K562 (cell line): ENCODE measurements at regions not wholly inside any gene's neighbourhood (a gene's known extent, or its start where the extent isn't known, plus 50 kb on each side); places are given as distances from the start of the nearest gene placed in this dataset.

Experiments
- ATAC-seq: fragments of 200-7000 bp; cut with Tn5 transposase; 3 replicates; pipeline ENCODE4 v1.9.1; 2020; ENCODE audit warnings: moderate library complexity
- BruUV-seq: library from RNA; stranded (reverse); fragments of 400-500 nt; replicated peaks from 2 replicates; lab custom pipeline; 2021; lab: Mats Ljungman, UMichigan
- CTCF ChIA-PET: fragments of 300-600 bp; formaldehyde crosslinking; extraction: SDS; loops from one replicate; lab custom pipeline; 2021; ENCODE audit warnings: low intra/inter-chr PET ratio; lab: Yijun Ruan, JAX
- POLR2A ChIA-PET: fragments of 300-600, 350-650 bp; sonication (Branson Sonifier 250); formaldehyde crosslinking; extraction: SDS; loops from one replicate; lab custom pipeline; 2021; ENCODE audit warnings: antibody characterized with exemption, inconsistent platforms; lab: Yijun Ruan, JAX
- DNase-seq, 4 experiments: peaks; one replicate each; pipeline versions ENCODE4 v3.0.0 to v3.0.0-alpha.2; 2011 to 2018; ENCODE audit warnings: low spot score in 3 of 4, mixed read lengths in 3 of 4; ENCODE audit errors: extremely low read depth in 1 of 4
- FAIRE-seq: peaks from 2 replicates; lab custom pipeline; 2011; peaks lifted over from hg19 to GRCh38; lab: Jason Lieb, UNC
- H2AFZ ChIP-seq: 2 replicates; pipeline ENCODE4 v1.6.0; 2011; ENCODE audit warnings: low read depth, low read length, control low read depth, inconsistent platforms
- H3K27ac ChIP-seq: fragments of 200-600 bp; 3 replicates; pipeline ENCODE4 v1.8.0; 2011; ENCODE audit warnings: low read depth, mild to moderate bottlenecking, control low read depth, inconsistent platforms, low read length, moderate library complexity, mixed read lengths; ENCODE audit errors: extremely low read depth
- H3K27me3 ChIP-seq, 2 experiments: fragments of 300-600 bp in 1 of 2; 2 replicates in 1 of 2; 3 replicates in 1 of 2; pipeline versions ENCODE4 v1.6.0 to v1.8.0; 2011; ENCODE audit warnings: inconsistent platforms in 2 of 2, low read length in 2 of 2, mild to moderate bottlenecking in 1 of 2, mixed read lengths in 1 of 2, moderate library complexity in 1 of 2; ENCODE audit not compliant: control insufficient read depth in 2 of 2, insufficient read depth in 2 of 2
- H3K36me3 ChIP-seq: fragments of 300-600 bp; 3 replicates; pipeline ENCODE4 v1.8.0; 2011; ENCODE audit warnings: mild to moderate bottlenecking, low read length, inconsistent platforms; ENCODE audit not compliant: control insufficient read depth, insufficient read depth
- H3K4me1 ChIP-seq, 2 experiments: fragments of 200-600 bp in 1 of 2; replicated peaks in 1 of 2; 2 replicates in 1 of 2; 3 replicates in 1 of 2; pipeline versions ENCODE4 v1.5.1 to v1.8.0; 2011; ENCODE audit warnings: inconsistent platforms in 2 of 2, low read length in 2 of 2, mild to moderate bottlenecking in 1 of 2, mixed read lengths in 1 of 2, moderate library complexity in 1 of 2; ENCODE audit not compliant: control insufficient read depth in 2 of 2, insufficient read depth in 2 of 2
- H3K4me2 ChIP-seq: 2 replicates; pipeline ENCODE4 v1.6.1; 2011; ENCODE audit warnings: low read length, control low read depth, inconsistent platforms, mixed read lengths; ENCODE audit not compliant: insufficient read depth
- H3K4me3 ChIP-seq: fragments of 200-600 bp; sonication (generic), shearing (Covaris generic); 2 replicates; pipeline ENCODE4 v1.5.1; 2016; ENCODE audit warnings: control low read depth, inconsistent platforms
- H3K79me2 ChIP-seq: fragments of 200-600 bp; 3 replicates; pipeline ENCODE4 v1.8.0; 2011; ENCODE audit warnings: low read length, inconsistent platforms; ENCODE audit not compliant: control insufficient read depth, insufficient read depth
- H3K9ac ChIP-seq, 2 experiments: 2 replicates each; pipeline versions ENCODE4 v1.6.0 to v1.6.1; 2011; ENCODE audit warnings: low read depth in 2 of 2, low read length in 2 of 2, control low read depth in 1 of 2, inconsistent platforms in 1 of 2, mild to moderate bottlenecking in 1 of 2, mixed read lengths in 1 of 2; ENCODE audit not compliant: insufficient read depth in 1 of 2
- H3K9me1 ChIP-seq: one replicate; pipeline ENCODE4 v1.6.0; 2011; ENCODE audit warnings: inconsistent platforms, mild to moderate bottlenecking, low read length, moderate library complexity; ENCODE audit not compliant: control insufficient read depth, insufficient read depth
- H3K9me3 ChIP-seq: replicated peaks from 2 replicates; pipeline ENCODE4 v1.5.1; 2011; ENCODE audit warnings: low read depth, low read length, inconsistent platforms; ENCODE audit not compliant: control insufficient read depth, insufficient read depth
- H4K20me1 ChIP-seq: replicated peaks from 2 replicates; pipeline ENCODE4 v1.6.1; 2011; ENCODE audit warnings: low read length, inconsistent platforms, mixed read lengths; ENCODE audit not compliant: control insufficient read depth, insufficient read depth
- CHD2 ChIP-seq: IDR thresholded peaks from 2 replicates; pipeline ENCODE4 v1.6.1; 2011; ENCODE audit warnings: low read depth, low read length
- CHD4 ChIP-seq: fragments of 200-600 bp; sonication (generic); IDR thresholded peaks from 3 replicates; pipeline ENCODE4 v1.6.1; 2012; ENCODE audit warnings: low read depth, mild to moderate bottlenecking, mixed read lengths, low read length, inconsistent platforms; ENCODE audit not compliant: insufficient read depth, insufficient replicate concordance, poor library complexity, severe bottlenecking
- GABPB2 ChIP-seq: fragments of 250-450 bp; sonication (Bioruptor Pico); conservative IDR thresholded peaks from 2 replicates; pipeline ENCODE4 v1.5.1; 2021; ENCODE audit warnings: mild to moderate bottlenecking
- GATAD2A ChIP-seq: fragments of 450-650 bp; IDR thresholded peaks from 2 replicates; pipeline ENCODE4 v1.6.1; 2017
- HMG20A ChIP-seq: fragments of 450-650 bp; formaldehyde crosslinking; conservative IDR thresholded peaks from 2 replicates; pipeline ENCODE4 v1.4.0; 2020; ENCODE audit warnings: mild to moderate bottlenecking, mixed read lengths
- KAT8 ChIP-seq: fragments of 450-650 bp; IDR thresholded peaks from 2 replicates; pipeline ENCODE4 v1.6.1; 2016; ENCODE audit warnings: low read depth, mild to moderate bottlenecking
- MCM3 ChIP-seq: fragments of 450-650 bp; IDR thresholded peaks from 2 replicates; pipeline ENCODE4 v1.6.1; 2016
- PHB ChIP-seq: fragments of 250-450 bp; sonication (Bioruptor Pico); IDR thresholded peaks from 2 replicates; pipeline ENCODE4 v1.5.0; 2021
- POLR2G ChIP-seq: fragments of 200-400 bp; formaldehyde crosslinking; IDR thresholded peaks from 2 replicates; pipeline ENCODE4 v1.6.1; 2017; ENCODE audit warnings: low read depth, mild to moderate bottlenecking, antibody characterized with exemption, low read length, moderate library complexity
- SNIP1 ChIP-seq: fragments of 450-650 bp; IDR thresholded peaks from 2 replicates; pipeline ENCODE4 v1.7.1; 2017; ENCODE audit warnings: low read depth, mild to moderate bottlenecking
- TCF7L2 ChIP-seq: fragments of 150-350 bp; IDR thresholded peaks from 2 replicates; pipeline ENCODE4 v1.6.1; 2016; ENCODE audit warnings: low read depth, mild to moderate bottlenecking, low read length, moderate library complexity
- ZFPM2 ChIP-seq: fragments of 250-450 bp; sonication (Bioruptor Pico); IDR thresholded peaks from 2 replicates; pipeline ENCODE4 v1.5.1; 2022; ENCODE audit warnings: mild to moderate bottlenecking
- ZNF143 ChIP-seq: sonication (generic); formaldehyde crosslinking; IDR thresholded peaks from 2 replicates; pipeline ENCODE4 v1.9.0; 2022; ENCODE audit warnings: mild to moderate bottlenecking, missing genetic modification reagents
- ZNF232 ChIP-seq: sonication (generic); formaldehyde crosslinking; IDR thresholded peaks from 2 replicates; pipeline ENCODE4 v1.8.0; 2022; ENCODE audit warnings: mild to moderate bottlenecking, missing genetic modification reagents
- ZNF263 ChIP-seq: sonication (generic); formaldehyde crosslinking; IDR thresholded peaks from 2 replicates; pipeline ENCODE4 v1.8.0; 2022; ENCODE audit warnings: mild to moderate bottlenecking, missing genetic modification reagents, borderline replicate concordance
- ZNF316 ChIP-seq: fragments of 450-650 bp; IDR thresholded peaks from 2 replicates; pipeline ENCODE4 v1.6.1; 2016
- ZNF444 ChIP-seq: fragments of 250-450 bp; sonication (Bioruptor Pico); IDR thresholded peaks from 2 replicates; pipeline ENCODE4 v1.4.0; 2020; ENCODE audit warnings: mild to moderate bottlenecking, moderate library complexity
- WGBS: fragments of 100-300 bp; shearing (Covaris generic); methylation state at CpG from one replicate; pipeline ENCODE4 v1.1.6; 2016; ENCODE audit warnings: low coverage, mixed read lengths; ENCODE audit not compliant: insufficient coverage; ENCODE audit errors: missing lambda C conversion rate; 5-methylcytosine and 5-hydroxymethylcytosine counted together
- in situ Hi-C: fragments of 300-500 bp; cut with MboI; formaldehyde crosslinking; loops from 4 replicates; pipeline ENCODE4 v1.15.0; 2018; ENCODE audit warnings: inconsistent platforms, mixed read lengths
- intact Hi-C: fragments of 100-400 bp; cut with micrococcal nuclease; formaldehyde crosslinking; loops from 2 replicates; pipeline ENCODE4 v1.14.2; 2022
- TF ChIP-seq, protein P1 (sequence below): sonication (generic); formaldehyde crosslinking; IDR thresholded peaks from 2 replicates; pipeline ENCODE4 v1.8.0; 2023; ENCODE audit warnings: mild to moderate bottlenecking, missing genetic modification reagents
- TF ChIP-seq, protein P2 (sequence below): sonication (generic); formaldehyde crosslinking; IDR thresholded peaks from 2 replicates; pipeline ENCODE4 v1.8.1; 2023; ENCODE audit warnings: mild to moderate bottlenecking, missing genetic modification reagents, moderate library complexity
- TF ChIP-seq, protein P3 (sequence below): fragments of 250-450 bp; sonication (Bioruptor Pico); IDR thresholded peaks from 2 replicates; pipeline ENCODE4 v1.9.0; 2021; ENCODE audit warnings: mild to moderate bottlenecking, inconsistent platforms

DNA sequence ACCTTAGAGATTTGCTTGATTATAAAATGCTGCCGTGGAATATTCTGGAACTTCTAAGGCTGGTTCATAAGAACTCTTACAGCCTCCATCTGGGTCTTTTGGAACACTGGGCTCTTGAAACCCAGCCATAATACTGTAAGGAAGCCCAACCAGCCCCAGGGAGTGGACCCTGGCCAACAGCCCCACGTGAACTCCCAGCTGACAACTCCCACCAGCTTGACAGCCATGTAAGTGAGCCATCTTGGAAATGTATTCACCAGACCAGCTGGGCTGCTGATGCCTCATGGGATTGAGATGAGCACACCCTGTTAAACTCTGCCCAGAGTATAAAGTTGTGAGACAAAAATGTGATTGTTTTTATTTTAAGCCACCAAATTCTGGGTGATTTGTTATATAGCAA is 378.7 kb upstream of the RAG2 start:
- WGBS: 0% methylated on average over 2 of the region's 2 CpGs

More for the DNA sequence above, 378.7 kb upstream of the RAG2 start:
- Histone ChIP-seq H3K27me3 (no peaks in the 10 kb centered on the region), H3K4me3 (no peak overlapping the region), H3K9me1 (no peaks in the 10 kb centered on the region), H4K20me1 (no peaks in the 10 kb centered on the region), H3K4me1 (no peaks in the 10 kb centered on the region), H3K9ac (no peak overlapping the region), H2AFZ (no peak overlapping the region), H3K4me2 (no peak overlapping the region), H3K27ac (no peak overlapping the region), H3K36me3 (no peaks in the 10 kb centered on the region), H3K79me2 (no peaks in the 10 kb centered on the region), H3K9me3 (no peaks in the 10 kb centered on the region)
- no peak for TF ChIP-seq POLR2G
- no peak for TF ChIP-seq SNIP1
- no peak for TF ChIP-seq PHB (CRISPR knock-in tag)
- TF ChIP-seq, protein P1, sequence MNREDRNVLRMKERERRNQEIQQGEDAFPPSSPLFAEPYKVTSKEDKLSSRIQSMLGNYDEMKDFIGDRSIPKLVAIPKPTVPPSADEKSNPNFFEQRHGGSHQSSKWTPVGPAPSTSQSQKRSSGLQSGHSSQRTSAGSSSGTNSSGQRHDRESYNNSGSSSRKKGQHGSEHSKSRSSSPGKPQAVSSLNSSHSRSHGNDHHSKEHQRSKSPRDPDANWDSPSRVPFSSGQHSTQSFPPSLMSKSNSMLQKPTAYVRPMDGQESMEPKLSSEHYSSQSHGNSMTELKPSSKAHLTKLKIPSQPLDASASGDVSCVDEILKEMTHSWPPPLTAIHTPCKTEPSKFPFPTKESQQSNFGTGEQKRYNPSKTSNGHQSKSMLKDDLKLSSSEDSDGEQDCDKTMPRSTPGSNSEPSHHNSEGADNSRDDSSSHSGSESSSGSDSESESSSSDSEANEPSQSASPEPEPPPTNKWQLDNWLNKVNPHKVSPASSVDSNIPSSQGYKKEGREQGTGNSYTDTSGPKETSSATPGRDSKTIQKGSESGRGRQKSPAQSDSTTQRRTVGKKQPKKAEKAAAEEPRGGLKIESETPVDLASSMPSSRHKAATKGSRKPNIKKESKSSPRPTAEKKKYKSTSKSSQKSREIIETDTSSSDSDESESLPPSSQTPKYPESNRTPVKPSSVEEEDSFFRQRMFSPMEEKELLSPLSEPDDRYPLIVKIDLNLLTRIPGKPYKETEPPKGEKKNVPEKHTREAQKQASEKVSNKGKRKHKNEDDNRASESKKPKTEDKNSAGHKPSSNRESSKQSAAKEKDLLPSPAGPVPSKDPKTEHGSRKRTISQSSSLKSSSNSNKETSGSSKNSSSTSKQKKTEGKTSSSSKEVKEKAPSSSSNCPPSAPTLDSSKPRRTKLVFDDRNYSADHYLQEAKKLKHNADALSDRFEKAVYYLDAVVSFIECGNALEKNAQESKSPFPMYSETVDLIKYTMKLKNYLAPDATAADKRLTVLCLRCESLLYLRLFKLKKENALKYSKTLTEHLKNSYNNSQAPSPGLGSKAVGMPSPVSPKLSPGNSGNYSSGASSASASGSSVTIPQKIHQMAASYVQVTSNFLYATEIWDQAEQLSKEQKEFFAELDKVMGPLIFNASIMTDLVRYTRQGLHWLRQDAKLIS (CRISPR knock-in tag): no peak
- no peak for TF ChIP-seq CHD2
- TF ChIP-seq TCF7L2: no peak
- no peak for TF ChIP-seq ZNF263 (CRISPR knock-in tag)
- no peak for TF ChIP-seq ZNF444 (CRISPR knock-in tag)
- no peak for TF ChIP-seq ZNF316
- TF ChIP-seq, protein P2, sequence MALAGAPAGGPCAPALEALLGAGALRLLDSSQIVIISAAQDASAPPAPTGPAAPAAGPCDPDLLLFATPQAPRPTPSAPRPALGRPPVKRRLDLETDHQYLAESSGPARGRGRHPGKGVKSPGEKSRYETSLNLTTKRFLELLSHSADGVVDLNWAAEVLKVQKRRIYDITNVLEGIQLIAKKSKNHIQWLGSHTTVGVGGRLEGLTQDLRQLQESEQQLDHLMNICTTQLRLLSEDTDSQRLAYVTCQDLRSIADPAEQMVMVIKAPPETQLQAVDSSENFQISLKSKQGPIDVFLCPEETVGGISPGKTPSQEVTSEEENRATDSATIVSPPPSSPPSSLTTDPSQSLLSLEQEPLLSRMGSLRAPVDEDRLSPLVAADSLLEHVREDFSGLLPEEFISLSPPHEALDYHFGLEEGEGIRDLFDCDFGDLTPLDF (CRISPR knock-in tag): no peak
- TF ChIP-seq HMG20A (CRISPR knock-in tag): no peak
- no peak for TF ChIP-seq ZNF232 (CRISPR knock-in tag)
- TF ChIP-seq CHD4: no peak
- TF ChIP-seq MCM3: no peak
- no peak for TF ChIP-seq GABPB2 (CRISPR knock-in tag)
- no peak for TF ChIP-seq ZNF143 (CRISPR knock-in tag)
- no peak for TF ChIP-seq KAT8
- TF ChIP-seq GATAD2A: no peak
- TF ChIP-seq, protein P3, sequence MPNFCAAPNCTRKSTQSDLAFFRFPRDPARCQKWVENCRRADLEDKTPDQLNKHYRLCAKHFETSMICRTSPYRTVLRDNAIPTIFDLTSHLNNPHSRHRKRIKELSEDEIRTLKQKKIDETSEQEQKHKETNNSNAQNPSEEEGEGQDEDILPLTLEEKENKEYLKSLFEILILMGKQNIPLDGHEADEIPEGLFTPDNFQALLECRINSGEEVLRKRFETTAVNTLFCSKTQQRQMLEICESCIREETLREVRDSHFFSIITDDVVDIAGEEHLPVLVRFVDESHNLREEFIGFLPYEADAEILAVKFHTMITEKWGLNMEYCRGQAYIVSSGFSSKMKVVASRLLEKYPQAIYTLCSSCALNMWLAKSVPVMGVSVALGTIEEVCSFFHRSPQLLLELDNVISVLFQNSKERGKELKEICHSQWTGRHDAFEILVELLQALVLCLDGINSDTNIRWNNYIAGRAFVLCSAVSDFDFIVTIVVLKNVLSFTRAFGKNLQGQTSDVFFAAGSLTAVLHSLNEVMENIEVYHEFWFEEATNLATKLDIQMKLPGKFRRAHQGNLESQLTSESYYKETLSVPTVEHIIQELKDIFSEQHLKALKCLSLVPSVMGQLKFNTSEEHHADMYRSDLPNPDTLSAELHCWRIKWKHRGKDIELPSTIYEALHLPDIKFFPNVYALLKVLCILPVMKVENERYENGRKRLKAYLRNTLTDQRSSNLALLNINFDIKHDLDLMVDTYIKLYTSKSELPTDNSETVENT (CRISPR knock-in tag): no peak
- no peak for TF ChIP-seq ZFPM2 (CRISPR knock-in tag)
- intact Hi-C loops (no loop called here), in situ Hi-C loops (no loop called here)
- no TSS peak for BruUV-seq
- no peak for FAIRE-seq
- ChIA-PET POLR2A (no interaction called here), CTCF (no interaction called here)
- no peak for DNase-seq
- no peak for ATAC-seq
